HepG2 (cell line): ENCODE measurements at regions not wholly inside any gene's neighbourhood (a gene's known extent, or its start where the extent isn't known, plus 50 kb on each side); places are given as distances from the start of the nearest gene placed in this dataset.

Source experiments
- ATAC-seq: fragments of 200-7000 bp; cut with Tn5 transposase; 3 replicates; pipeline ENCODE4 v1.9.1; 2020; ENCODE audit warnings: mild to moderate bottlenecking, moderate library complexity
- BruUV-seq: library from RNA; stranded (reverse); fragments of 400-500 nt; replicated peaks from 2 replicates; lab custom pipeline; 2021; lab: Mats Ljungman, UMichigan
- CTCF ChIA-PET: fragments of 300-600 bp; formaldehyde crosslinking; extraction: SDS; loops from one replicate; lab custom pipeline; 2021; ENCODE audit warnings: low total read pairs, inconsistent platforms, low intra/inter-chr PET ratio; lab: Yijun Ruan, JAX
- POLR2A ChIA-PET: fragments of 350-600 bp; sonication (Branson Sonifier 250); formaldehyde crosslinking; loops from one replicate; lab custom pipeline; 2020; ENCODE audit warnings: antibody characterized with exemption, inconsistent platforms; lab: Yijun Ruan, JAX
- DNase-seq: peaks from one replicate; pipeline ENCODE4 v3.0.0-alpha.2; 2015; ENCODE audit warnings: low spot score
- FAIRE-seq: peaks from 3 replicates; lab custom pipeline; 2011; peaks lifted over from hg19 to GRCh38; lab: Jason Lieb, UNC
- H2AFZ ChIP-seq: one replicate; pipeline ENCODE4 v1.6.1; 2011; ENCODE audit warnings: low read length, inconsistent platforms
- H3K27ac ChIP-seq: fragments of 300-600 bp; 3 replicates; pipeline ENCODE4 v1.8.0; 2011; ENCODE audit warnings: mixed run types, mild to moderate bottlenecking, mixed read lengths, low read length, inconsistent platforms; ENCODE audit not compliant: insufficient read depth; ENCODE audit errors: extremely low read length
- H3K27me3 ChIP-seq, 2 experiments: fragments of 200-600 bp in 1 of 2; 2 replicates in 1 of 2; 3 replicates in 1 of 2; pipeline versions ENCODE4 v1.6.0 to v1.8.0; 2011; ENCODE audit warnings: low read length in 2 of 2, mild to moderate bottlenecking in 2 of 2, moderate library complexity in 2 of 2, inconsistent platforms in 1 of 2; ENCODE audit not compliant: insufficient read depth in 2 of 2, control insufficient read depth in 1 of 2
- H3K36me3 ChIP-seq, 2 experiments: fragments of 200-600 bp in 1 of 2; replicated peaks in 1 of 2; 2 replicates in 1 of 2; 3 replicates in 1 of 2; pipeline versions ENCODE4 v1.5.1 to v1.8.0; 2011; ENCODE audit warnings: low read length in 2 of 2, inconsistent platforms in 1 of 2; ENCODE audit not compliant: insufficient read depth in 2 of 2, control insufficient read depth in 1 of 2
- H3K4me1 ChIP-seq: 2 replicates; pipeline ENCODE4 v1.5.1; 2012; ENCODE audit warnings: low read length, inconsistent platforms; ENCODE audit not compliant: insufficient read depth
- H3K4me2 ChIP-seq: 2 replicates; pipeline ENCODE4 v1.6.0; 2011; ENCODE audit warnings: low read depth, low read length, inconsistent platforms
- H3K4me3 ChIP-seq, 3 experiments: fragments of 200-600 bp in 1 of 3; sonication (generic), shearing (Covaris generic) in 1 of 3; replicated peaks in 1 of 3; 2 replicates each; pipeline ENCODE4 v1.5.1; 2011 to 2016; ENCODE audit warnings: low read length in 3 of 3, inconsistent platforms in 2 of 3, low read depth in 2 of 3, mild to moderate bottlenecking in 2 of 3, control low read depth in 1 of 3, mixed read lengths in 1 of 3; ENCODE audit not compliant: insufficient read depth in 1 of 3
- H3K79me2 ChIP-seq: one replicate; pipeline ENCODE4 v1.6.1; 2011; ENCODE audit warnings: low read length, inconsistent platforms; ENCODE audit not compliant: insufficient read depth
- H3K9ac ChIP-seq: 2 replicates; pipeline ENCODE4 v1.6.0; 2011; ENCODE audit warnings: mild to moderate bottlenecking, low read depth, low read length, inconsistent platforms; ENCODE audit not compliant: insufficient read depth
- H3K9me3 ChIP-seq: 2 replicates; pipeline ENCODE4 v1.5.1; 2012; ENCODE audit warnings: mild to moderate bottlenecking, low read length
- H4K20me1 ChIP-seq: 2 replicates; pipeline ENCODE4 v1.6.0; 2011; ENCODE audit warnings: inconsistent platforms, mild to moderate bottlenecking, low read length, moderate library complexity; ENCODE audit not compliant: insufficient read depth
- CC2D1A ChIP-seq: sonication (generic); formaldehyde crosslinking; IDR thresholded peaks from 2 replicates; pipeline ENCODE4 v1.8.1; 2023; ENCODE audit warnings: mild to moderate bottlenecking, missing genetic modification reagents
- HDAC6 ChIP-seq: fragments of 200-600 bp; sonication (generic); IDR thresholded peaks from 2 replicates; pipeline ENCODE4 v1.7.0; 2017; ENCODE audit warnings: mild to moderate bottlenecking, antibody characterized with exemption, low read length, low read depth
- HMGA1 ChIP-seq: sonication (generic); formaldehyde crosslinking; conservative IDR thresholded peaks from 2 replicates; pipeline ENCODE4 v1.4.0; 2020; ENCODE audit warnings: missing genetic modification reagents
- HOXA7 ChIP-seq: sonication (generic); formaldehyde crosslinking; IDR thresholded peaks from 2 replicates; pipeline ENCODE4 v1.8.1; 2022; ENCODE audit warnings: mild to moderate bottlenecking, missing genetic modification reagents, moderate library complexity
- KDM6A ChIP-seq: IDR thresholded peaks from 2 replicates; pipeline ENCODE4 v1.6.1; 2016; ENCODE audit warnings: low read depth
- MYNN ChIP-seq: sonication (generic); formaldehyde crosslinking; IDR thresholded peaks from 2 replicates; pipeline ENCODE4 v1.4.0; 2020; ENCODE audit warnings: mild to moderate bottlenecking, low read depth, missing genetic modification reagents
- NONO ChIP-seq, 2 experiments: fragments of 450-650 bp in 1 of 2; sonication (generic) in 1 of 2; formaldehyde crosslinking in 1 of 2; IDR thresholded peaks in 1 of 2; conservative IDR thresholded peaks in 1 of 2; 2 replicates each; pipeline versions ENCODE4 v1.6.1 to v1.8.0; 2017 to 2022; ENCODE audit warnings: mild to moderate bottlenecking in 1 of 2, missing genetic modification reagents in 1 of 2, moderate library complexity in 1 of 2
- ONECUT2 ChIP-seq: sonication (generic); formaldehyde crosslinking; IDR thresholded peaks from 2 replicates; pipeline ENCODE4 v1.4.0; 2020; ENCODE audit warnings: missing genetic modification reagents
- PHF5A ChIP-seq: IDR thresholded peaks from one replicate; pipeline ENCODE4 v1.6.1; 2018; ENCODE audit warnings: low read depth, missing genetic modification reagents; ENCODE audit not compliant: unreplicated experiment
- SIX1 ChIP-seq: sonication (generic); formaldehyde crosslinking; IDR thresholded peaks from 2 replicates; pipeline ENCODE4 v1.4.0; 2020; ENCODE audit warnings: missing genetic modification reagents, borderline replicate concordance
- SMAD1 ChIP-seq: sonication (generic); formaldehyde crosslinking; IDR thresholded peaks from 2 replicates; pipeline ENCODE4 v1.4.0; 2020; ENCODE audit warnings: missing genetic modification reagents, low read depth, mild to moderate bottlenecking, borderline replicate concordance
- SUZ12 ChIP-seq: fragments of 150-350 bp; IDR thresholded peaks from 2 replicates; pipeline ENCODE4 v1.6.1; 2014; ENCODE audit warnings: low read depth, low read length
- ZNF263 ChIP-seq: sonication (generic); formaldehyde crosslinking; IDR thresholded peaks from 2 replicates; pipeline ENCODE4 v1.4.0; 2020; ENCODE audit warnings: missing genetic modification reagents
- ZNF33A ChIP-seq: sonication (generic); formaldehyde crosslinking; IDR thresholded peaks from 2 replicates; pipeline ENCODE4 v1.5.1; 2020; ENCODE audit warnings: missing genetic modification reagents, mild to moderate bottlenecking, moderate library complexity, borderline replicate concordance
- ZNF879 ChIP-seq: sonication (generic); formaldehyde crosslinking; IDR thresholded peaks from 2 replicates; pipeline ENCODE4 v1.8.1; 2023; ENCODE audit warnings: missing genetic modification reagents
- WGBS: methylation state at CpG from one replicate; pipeline ENCODE4 v1.1.6; 2017; ENCODE audit warnings: low lambda C conversion rate; 5-methylcytosine and 5-hydroxymethylcytosine counted together
- in situ Hi-C: cut with HindIII; loops from 2 replicates; pipeline ENCODE4 v1.10.0; 2017; ENCODE audit warnings: low pct_unique_long_range_greater_than_20kb; ENCODE audit not compliant: extremely low pct_ligation_motif_present
- intact Hi-C: fragments of 100-400 bp; cut with micrococcal nuclease; formaldehyde crosslinking; loops from one replicate; pipeline ENCODE4 v1.10.0; 2022; ENCODE audit not compliant: unreplicated experiment

- Histone ChIP-seq H3K79me2 (no peaks in the 10 kb centered on the region), H3K4me1 (peaks cover 37% of the 10 kb centered on the region), H3K36me3 (no peaks in the 10 kb centered on the region), H3K4me3 (no peak overlapping the region), H3K4me2 (no peak overlapping the region), H3K9me3 (no peaks in the 10 kb centered on the region), H3K27ac (no peak overlapping the region), H4K20me1 (no peaks in the 10 kb centered on the region), H3K27me3 (peaks cover 0 to 32% of the 10 kb centered on the region in 2 experiments; a peak in 3 of 5 replicates), H2AFZ (no peak overlapping the region), H3K9ac (no peak overlapping the region)
- 5% methylated on average over 2 of the region's 2 CpGs for WGBS
- TF ChIP-seq ONECUT2 (CRISPR knock-in tag): no peak
- no peak for TF ChIP-seq SMAD1 (CRISPR knock-in tag)
- TF ChIP-seq SUZ12: no peak
- no peak for TF ChIP-seq NONO (IDR thresholded peaks at IDR 0.05)
- no peak for TF ChIP-seq NONO (CRISPR knock-in tag; conservative IDR thresholded peaks at IDR 0.05)
- no peak for TF ChIP-seq PHF5A (CRISPR knock-in tag)
- no peak for TF ChIP-seq HMGA1 (CRISPR knock-in tag)
- no peak for TF ChIP-seq KDM6A (CRISPR knock-in tag)
- no peak for TF ChIP-seq MYNN
- TF ChIP-seq CC2D1A (CRISPR knock-in tag): no peak
- no peak for TF ChIP-seq ZNF263 (CRISPR knock-in tag)
- TF ChIP-seq HOXA7 (CRISPR knock-in tag): no peak
- no peak for TF ChIP-seq SIX1 (CRISPR knock-in tag)
- TF ChIP-seq ZNF879 (CRISPR knock-in tag): no peak
- no peak for TF ChIP-seq ZNF33A
- no peak for TF ChIP-seq HDAC6
- DNase-seq: no peak
- intact Hi-C loops (no loop called here), in situ Hi-C loops (no loop called here)
- no peak for ATAC-seq
- POLR2A ChIA-PET: no interaction called here
- BruUV-seq: no TSS peak
- FAIRE-seq: no peak
- CTCF ChIA-PET: no interaction called here
Measured at GRCh38 chr2:100755441-100755840, 64.5 kb upstream of the NPAS2 start.
